ENCODE measurements at regions not wholly inside any gene's neighbourhood (a gene's known extent, or its start where the extent isn't known, plus 50 kb on each side); places are given as distances from the start of the nearest gene placed in this dataset.

DNA sequence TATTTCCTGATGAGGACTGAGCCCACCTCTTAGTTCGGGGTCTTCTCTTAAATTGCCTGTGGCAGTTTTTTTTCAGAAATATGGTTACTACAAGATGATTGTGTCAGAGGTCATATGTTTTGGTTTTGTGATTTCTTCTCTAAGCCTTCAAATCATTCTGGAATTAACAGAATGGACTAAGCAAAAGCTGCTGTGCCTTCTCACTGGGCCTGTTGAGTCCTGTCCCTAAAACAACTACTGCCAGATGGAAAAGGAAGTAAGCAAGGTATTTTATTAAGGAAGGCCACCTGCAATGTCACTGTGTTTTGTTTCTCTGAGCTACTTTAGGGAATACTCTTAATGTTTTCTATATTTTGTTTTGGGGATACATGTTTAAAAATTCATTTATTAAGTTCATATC lies 470.8 kb downstream of the PCDH20 start:
- TF ChIP-seq, protein P1, sequence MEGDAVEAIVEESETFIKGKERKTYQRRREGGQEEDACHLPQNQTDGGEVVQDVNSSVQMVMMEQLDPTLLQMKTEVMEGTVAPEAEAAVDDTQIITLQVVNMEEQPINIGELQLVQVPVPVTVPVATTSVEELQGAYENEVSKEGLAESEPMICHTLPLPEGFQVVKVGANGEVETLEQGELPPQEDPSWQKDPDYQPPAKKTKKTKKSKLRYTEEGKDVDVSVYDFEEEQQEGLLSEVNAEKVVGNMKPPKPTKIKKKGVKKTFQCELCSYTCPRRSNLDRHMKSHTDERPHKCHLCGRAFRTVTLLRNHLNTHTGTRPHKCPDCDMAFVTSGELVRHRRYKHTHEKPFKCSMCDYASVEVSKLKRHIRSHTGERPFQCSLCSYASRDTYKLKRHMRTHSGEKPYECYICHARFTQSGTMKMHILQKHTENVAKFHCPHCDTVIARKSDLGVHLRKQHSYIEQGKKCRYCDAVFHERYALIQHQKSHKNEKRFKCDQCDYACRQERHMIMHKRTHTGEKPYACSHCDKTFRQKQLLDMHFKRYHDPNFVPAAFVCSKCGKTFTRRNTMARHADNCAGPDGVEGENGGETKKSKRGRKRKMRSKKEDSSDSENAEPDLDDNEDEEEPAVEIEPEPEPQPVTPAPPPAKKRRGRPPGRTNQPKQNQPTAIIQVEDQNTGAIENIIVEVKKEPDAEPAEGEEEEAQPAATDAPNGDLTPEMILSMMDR (IDR thresholded peaks at IDR 0.05; ENCODE audit: poor library complexity), result no peak
- no peak for TF ChIP-seq EZH2phosphoT487 (IDR thresholded peaks at IDR 0.05; ENCODE audit: low read depth, severe bottlenecking, unreplicated experiment)
- no peak for TF ChIP-seq EZH2 (IDR thresholded peaks at IDR 0.05; ENCODE audit: borderline replicate concordance)

All from hepatocyte (in vitro differentiated cells).